GM19240 (cell line): ENCODE measurements at regions not wholly inside any gene's neighbourhood (a gene's known extent, or its start where the extent isn't known, plus 50 kb on each side); places are given as distances from the start of the nearest gene placed in this dataset.
"Not testable (repeated sequence)": the region's sequence is repeated elsewhere in the genome, so short reads cannot be mapped to it uniquely, and the experiment has no call there.

Experiments
- DNase-seq: peaks from one replicate; pipeline ENCODE4 v3.0.0; 2011; ENCODE audit warnings: low spot score; ENCODE audit not compliant: insufficient read length

DNA sequence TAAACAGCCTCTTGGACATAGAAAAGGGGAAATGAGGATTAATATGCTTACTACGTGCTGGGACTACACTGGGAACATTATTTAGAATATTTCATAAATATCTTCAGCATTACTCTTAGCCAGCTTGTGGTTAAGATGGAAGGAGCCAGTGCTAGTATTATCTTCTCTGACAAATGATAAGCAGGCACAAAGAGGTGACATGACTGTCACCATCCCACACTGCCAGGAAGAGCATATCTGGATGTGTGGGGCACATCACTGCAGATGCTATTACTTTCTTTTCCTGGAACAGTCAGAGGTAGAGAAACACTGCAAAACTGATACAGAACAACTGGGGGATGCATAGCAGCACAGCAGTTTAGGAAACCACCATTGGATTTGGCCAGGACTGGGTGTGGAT lies 281.0 kb upstream of the TNC start:
- no peak for DNase-seq

DNA sequence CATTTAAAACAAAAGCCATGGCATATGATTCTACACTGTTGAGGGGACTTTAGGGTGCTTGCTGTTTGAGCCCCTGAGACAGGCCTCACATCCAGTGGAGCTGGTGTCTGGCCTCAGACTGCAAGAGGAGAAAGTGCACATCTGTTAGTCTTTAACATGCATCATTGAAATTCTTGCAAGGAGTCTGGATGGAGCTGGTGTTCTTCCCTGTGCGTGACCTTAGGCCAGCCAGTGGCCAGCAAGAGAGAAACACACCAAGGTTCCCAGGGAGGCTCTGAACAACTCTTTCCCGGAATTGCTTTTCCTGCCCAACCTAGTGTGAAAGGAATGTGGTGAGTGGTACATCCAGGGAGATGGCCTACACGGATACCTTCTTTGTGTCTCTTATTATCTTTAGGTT lies 282.8 kb upstream of the TNC start:
- no peak for DNase-seq

DNA sequence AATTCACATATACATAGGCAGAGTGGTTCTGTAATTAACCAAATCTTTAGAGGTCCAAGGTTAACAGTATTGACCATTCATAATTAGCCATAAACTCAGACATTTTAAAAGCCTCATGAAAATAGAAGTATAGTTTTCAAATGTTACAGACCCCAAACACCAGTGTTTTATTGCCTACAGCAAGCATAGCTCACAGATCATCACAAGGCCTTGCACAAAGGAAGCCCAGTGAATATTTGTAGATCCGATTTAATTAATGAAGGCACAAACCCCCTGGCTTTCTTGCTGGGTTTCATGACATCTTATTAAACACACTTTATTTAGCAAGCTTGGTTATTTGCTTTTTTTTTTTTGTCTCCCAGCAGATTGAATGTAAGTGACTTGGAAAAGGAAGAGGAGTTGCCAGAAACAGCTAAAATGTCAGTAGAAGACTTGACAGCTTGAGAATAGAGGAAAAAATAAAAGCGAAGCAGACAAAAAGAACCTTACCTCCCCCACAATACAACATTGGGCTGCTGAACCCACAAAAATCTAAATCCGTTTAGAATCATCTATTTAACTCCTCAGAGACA lies 283.9 kb upstream of the TNC start:
- no peak for DNase-seq

DNA sequence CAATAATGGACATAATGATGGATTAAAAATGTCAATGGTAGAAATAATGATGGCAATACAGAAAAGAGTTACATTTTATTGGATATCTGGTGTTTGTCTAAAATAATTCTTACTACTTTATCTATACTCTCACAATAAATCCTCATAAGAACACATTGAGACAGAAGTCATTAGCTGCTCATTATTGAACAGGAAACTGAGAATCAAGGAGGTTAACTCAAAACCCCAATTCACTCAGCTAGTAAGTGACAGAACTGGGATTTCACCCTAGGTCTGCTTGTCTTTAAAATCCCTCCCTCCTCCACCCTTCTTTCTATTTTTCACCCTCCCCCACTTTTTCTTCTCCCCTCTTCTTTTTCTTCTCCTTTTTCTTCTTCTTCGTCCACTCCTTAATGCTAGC lies 285.8 kb upstream of the TNC start:
- no peak for DNase-seq

DNA sequence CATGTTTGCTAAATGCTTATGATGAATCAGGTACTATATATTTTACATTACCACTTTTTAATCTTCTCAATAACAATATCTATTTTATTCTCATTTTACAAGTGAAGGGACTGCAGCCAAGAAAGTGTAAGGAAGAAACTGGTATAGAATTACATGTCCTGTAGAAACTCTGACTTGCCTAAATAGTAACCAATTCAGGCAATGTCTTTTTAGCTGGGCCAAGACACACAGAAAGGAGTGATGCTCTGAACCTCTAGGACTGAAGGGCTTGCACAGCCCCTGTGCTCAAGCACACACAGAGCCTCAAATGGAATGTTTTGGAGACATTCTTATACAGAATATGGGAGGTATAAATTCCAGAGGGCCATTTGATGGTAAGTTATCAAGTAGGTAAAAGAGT lies 286.4 kb upstream of the TNC start:
- DNase-seq = no peak

DNA sequence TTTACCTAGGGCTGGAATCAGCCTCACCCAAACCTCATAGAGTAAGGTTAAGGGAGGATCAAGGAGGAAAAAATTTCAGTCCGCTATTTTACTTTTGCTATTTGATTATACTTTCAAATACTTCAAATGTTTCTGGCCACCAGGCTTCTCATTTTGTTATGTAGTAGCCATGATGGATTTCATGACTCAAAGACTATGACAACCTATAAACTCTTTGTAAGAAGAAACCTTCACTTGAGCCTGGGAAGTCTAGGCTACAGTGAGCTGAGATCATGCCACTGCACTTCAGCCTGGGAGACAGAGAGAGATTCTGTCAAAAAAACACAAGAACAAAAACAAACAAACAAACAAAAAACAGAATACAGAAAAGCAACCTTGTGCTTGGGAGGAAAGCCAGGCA lies 293.6 kb upstream of the TNC start:
- no peak for DNase-seq

DNA sequence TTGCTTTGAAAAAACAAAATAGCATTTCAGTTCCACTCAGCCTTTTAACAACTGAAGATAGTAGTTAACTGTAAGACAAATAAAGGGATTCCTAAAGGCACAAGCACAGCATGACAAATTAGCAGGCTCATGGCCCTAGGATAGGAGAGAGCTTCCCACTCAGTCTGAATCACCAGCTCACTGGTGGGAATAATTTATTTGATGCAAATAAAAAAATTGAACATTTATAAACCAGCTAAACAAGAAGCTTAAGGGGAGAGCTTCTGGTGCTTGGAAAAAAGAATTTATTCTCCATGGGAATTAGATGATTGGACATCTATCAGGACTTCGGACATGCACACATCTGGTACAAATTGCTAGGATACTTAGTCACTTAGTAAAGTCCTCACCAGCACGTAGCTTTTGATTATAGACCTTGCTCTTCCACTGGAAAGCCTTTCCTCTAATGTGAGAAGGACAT lies 294.1 kb upstream of the TNC start:
- DNase-seq = no peak

DNA sequence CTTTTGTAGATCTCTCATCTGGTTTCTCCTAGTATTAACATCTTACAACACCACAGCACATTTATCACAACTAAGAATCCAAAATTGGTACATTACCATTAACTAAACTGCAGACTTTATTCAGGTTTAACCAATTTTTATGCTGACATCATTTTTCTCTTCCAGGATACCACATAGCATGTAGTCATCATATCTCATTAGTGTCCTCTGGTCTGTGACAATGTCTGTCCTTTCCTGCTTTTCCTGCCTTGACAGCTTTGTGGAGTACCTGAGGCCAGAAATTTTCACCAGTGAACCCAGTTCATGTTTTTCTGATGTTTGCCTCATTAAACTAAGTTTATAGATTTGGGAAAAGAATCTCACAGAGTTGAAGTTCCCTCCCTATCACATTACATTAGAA lies 294.7 kb upstream of the TNC start:
- DNase-seq = no peak

DNA sequence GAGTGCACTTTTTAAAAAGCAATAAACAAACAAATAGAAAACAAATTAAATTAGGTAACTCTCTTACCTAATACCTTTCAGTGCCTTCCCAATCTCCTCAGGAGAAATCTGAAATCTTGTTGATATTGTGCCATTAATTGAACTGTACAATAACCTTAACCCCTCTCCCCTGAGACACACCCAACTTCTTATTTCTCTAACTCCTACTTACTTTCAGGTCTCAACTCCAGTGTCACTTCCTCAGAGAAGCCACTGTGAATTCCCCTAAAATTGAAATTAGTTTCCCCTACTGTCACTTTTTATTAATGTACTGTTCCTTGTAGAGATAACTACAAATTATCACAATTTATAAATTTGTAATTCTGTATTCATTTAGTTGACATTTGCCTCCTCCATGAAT lies 295.3 kb upstream of the TNC start:
- no peak for DNase-seq

DNA sequence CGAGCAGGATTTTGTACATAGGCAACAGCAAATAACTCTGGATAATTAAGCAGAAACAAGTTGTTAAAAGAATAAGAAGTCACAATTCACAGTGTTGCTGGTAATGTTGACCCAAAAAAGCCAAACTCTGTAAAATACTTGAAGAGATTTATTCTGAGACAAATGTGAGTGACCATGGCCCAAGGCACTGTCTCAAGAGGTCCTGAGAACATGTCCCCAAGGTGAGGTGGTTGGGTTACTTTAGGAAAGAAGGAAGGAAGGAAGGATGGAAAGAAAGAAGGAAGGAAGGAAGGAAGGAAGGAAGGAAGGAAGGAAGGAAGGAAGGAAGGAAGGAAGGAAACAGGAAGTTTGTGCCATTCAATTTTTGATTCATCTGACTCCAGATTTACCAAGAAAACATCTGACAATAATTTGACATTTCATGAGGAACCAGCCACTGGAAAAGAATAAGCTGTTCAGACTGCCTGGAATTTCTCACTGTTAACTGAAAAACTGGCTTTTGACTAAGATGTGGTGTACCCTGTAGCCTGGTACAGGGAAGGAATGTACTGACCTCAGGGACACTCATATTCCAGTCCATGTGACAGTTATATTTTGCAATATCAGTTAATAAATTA lies 295.9 kb upstream of the TNC start:
- no peak for DNase-seq

DNA sequence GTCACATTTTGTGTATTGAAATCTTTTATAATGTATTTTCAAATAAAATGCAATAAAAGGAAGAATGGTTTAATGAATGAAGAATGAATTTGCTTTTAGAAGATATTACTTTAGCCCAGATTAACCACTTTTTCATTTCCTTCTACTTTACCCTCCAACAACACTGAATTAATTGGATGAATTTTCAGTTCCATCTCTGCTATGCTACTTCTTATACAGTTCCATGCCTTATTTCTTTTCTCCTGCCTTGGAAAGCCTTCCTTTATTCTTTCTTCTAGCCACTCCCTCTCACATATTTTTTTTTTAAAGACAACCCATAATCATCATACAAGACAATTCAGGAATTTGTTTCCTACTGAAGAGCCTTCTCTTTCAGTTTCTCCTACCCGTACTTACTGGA lies 296.6 kb upstream of the TNC start:
- DNase-seq = no peak

DNA sequence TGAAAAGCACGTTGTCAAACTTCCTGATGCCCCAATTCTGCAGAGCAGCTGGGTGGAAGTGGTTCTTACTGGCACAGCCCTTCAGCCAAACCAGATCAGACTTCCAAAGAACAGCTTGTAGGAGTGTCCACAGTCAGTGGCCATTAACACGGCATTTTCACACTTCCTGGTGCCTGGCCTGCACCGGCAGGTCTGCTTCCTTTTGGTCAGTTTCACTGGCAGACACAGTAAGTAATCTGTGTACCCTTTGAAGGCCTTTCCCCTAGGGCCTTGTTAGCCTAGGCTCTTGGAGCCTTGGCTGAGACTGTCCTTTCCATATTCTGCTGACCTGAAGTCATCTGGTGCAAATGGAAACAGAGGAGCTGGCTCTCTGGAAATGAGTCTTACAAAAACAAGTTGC lies 297.5 kb upstream of the TNC start:
- DNase-seq = no peak

DNA sequence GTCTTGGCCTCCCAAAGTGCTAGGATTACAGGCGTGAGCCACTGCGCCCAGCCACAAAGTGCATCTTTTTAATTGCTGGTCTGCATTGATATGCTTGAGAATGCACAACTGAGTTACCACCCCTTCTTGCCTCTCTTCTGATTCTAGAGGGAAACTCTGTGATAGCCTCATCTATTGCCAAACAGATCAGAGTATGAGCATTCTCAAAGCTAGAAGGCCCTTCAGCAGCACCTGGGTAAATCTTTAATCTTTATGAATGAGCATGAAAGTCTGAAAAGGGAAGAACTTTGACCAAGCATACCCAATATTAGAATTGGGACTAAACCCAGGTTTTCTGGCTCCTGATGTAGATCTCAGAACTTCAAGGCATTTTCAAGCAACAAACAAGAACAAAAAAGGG lies 298.3 kb upstream of the TNC start:
- DNase-seq = no peak

DNA sequence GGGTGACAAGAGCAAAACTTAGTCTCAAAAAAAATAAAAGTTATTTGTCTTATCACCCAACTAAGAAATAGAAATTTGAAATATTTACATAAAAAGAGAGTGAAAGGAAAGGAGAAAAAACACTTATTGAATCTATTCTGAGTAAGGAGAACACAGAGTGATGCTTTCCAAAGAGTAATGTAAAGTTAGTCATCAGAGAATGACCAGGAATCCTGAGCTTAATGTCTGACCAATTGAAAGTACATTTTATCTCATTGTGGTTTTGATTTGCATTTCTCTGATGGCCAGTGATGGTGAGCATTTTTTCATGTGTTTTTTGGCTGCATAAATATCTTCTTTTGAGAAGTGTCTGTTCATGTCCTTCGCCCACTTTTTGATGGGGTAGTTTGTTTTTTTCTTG lies 300.2 kb upstream of the TNC start:
- DNase-seq = not testable (repeated sequence)

DNA sequence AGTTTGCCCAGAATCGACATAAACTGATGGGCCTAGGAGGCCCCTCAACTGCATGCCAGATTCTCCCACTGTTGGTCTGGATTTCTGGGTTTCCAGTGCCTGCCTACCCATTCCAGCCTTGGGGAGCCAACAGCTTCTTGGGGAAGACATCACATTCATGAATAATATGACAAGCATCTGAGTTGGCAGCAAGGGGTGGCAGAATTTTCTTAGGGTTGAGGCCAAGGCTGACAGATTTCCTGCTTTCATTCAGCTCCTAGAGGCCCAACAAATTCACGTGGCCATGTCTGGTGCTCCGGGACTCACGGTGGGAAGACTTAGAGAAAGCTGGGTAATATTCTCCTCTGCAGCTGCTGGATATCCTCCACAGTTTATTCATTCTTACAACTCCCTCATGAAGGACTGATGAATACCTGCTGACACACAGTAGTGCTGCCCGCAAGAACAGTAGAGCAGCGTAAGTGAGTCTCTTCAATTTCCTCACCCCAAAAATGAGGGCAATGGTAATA lies 305.0 kb upstream of the TNC start:
- DNase-seq = no peak

DNA sequence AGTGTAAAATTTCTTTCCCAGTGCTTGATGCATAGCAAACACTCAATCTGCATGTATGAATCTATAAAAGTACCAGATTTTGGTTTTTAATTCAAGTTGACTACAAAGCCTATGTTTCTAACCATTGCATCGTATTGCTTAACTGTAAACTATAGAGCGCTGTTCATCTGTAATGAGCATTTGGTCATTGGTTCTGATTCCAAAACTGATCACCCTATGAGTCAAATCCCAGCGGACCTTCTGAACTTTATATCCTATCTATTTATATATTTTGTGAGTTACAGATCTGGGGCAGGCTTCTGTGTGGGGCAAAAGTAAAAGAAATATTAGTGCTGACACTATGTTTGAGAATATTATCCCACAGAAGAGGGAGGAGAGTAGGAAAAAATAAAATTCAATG lies 305.7 kb upstream of the TNC start:
- no peak for DNase-seq

DNA sequence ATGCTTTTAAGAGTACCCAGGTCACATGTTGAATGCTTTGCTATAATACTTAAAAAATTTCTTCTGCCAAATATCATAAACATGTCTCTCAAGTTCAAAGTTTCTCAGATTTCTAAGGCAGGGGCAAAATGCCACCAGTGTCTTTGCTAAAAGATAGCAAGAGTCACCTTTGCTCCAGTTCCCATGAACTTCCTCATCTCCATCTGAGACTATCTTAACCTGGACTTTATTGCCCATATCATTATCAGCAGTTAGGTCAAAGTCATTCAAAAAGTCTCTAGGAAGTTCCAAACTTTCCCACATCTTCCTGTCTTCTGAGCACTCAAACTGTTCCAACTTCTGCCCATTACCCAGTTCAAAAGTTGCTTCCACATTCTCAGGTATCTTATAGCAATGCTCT lies 307.6 kb upstream of the TNC start:
- no peak for DNase-seq

DNA sequence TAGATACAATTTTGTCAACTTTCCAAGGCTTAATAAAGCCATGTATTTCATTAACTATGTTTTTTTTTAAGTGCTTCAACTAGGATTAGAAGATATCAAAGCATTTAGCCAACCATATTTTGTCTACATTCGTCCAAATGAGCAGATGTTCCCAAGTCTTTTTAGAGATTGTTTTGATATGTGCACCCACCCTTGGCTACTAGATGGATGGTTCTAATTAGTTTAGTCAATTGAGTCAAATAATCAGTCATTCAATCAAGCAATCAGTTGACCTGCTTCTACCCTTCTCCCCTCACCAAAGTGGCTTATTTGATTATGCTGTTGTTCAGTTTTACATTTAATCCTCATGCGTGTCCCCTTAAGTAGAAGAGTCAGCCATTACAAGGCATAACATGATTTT lies 319.5 kb upstream of the TNC start:
- DNase-seq = no peak

DNA sequence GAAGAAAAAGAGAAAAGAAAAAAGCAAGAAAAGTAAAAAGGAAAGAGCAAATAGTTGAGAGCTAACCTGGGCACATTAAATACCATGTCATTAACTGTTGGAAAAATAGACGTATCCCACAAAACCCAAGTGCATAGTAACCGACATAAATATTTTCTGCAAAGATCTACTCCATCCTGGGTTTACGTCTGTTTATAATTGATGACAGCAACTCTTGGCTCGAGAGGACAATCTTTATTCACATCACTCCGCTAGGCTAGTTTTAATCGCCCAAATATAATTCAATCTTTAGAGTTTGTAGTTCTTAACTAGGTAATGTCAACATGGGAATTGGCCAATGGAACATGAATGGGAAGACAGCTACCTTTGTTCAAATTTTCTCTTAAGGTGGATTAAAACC lies 321.7 kb upstream of the TNC start:
- DNase-seq = no peak

DNA sequence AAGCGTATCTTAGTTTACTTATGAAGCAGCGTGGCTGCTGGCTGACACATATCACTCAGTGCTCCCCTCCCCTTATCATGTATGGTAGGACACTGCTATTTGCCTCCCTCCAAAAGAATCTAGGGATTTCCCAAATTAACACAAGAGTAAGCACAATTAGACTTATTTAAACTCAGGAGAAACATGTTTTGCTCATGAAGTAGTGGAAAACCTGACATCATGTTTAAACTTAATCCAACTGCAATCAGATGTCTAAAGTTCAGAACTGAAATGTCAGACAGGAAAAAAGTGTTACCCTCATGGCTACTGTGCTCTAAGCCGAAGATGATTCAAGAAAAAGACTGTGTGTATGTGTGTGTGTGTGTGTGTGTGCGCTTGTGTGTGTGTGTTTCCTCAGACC lies 324.1 kb upstream of the TNC start:
- no peak for DNase-seq

DNA sequence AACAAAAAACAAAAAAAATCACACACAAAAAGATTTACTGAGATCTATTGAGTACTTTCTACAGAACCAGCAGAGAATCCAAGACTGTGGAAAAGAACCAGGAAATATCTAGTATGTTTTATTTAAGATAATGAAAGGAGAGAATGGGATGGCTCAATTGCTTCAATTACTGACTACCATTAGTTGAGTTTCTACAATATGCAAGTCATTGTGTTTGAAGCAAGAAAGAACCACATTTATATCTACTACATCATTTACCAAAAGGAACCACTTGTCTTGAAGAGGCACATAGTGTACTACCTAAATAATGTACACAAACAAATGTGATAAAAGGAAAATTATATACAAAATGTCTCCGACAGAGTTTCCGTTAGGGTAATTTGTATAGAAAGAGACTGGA lies 325.9 kb upstream of the TNC start:
- no peak for DNase-seq

DNA sequence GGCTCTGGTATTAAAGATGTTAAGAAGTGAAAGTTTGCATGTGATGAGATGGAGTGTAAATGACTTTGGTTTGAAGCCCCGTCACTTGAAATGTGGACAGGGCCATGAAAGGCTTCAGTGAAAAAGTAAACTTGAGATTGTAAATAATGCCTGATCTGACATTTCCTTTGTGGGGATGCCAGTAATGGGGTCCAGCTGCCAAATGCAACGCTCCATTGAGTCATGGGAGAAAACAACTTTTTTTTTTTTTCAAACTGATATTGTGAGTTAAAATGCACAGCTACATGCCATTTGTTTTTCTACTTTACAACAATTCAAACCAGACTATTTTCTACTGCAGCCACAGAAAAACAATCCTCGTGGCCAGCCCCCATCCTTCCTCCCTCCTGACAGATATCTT lies 327.0 kb upstream of the TNC start:
- DNase-seq = no peak

DNA sequence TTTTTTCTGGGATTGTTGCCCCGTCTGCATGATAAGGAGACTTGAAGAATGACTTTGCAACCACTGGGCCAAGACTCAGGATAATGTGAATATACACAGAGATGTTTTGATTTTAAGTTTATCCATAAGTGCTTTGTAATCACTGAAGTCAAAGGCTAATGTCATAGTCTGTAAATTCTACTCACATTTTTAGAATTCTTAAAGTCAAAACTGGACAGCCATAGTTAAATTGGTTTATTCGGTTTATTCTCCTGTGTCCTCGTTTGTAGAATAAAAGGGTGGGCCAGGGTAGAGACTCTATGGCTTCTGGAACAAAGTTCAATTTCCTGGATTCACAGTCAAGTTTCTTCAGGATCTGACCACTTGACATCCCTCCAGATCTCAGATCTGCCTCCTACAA lies 327.7 kb upstream of the TNC start:
- DNase-seq = no peak

DNA sequence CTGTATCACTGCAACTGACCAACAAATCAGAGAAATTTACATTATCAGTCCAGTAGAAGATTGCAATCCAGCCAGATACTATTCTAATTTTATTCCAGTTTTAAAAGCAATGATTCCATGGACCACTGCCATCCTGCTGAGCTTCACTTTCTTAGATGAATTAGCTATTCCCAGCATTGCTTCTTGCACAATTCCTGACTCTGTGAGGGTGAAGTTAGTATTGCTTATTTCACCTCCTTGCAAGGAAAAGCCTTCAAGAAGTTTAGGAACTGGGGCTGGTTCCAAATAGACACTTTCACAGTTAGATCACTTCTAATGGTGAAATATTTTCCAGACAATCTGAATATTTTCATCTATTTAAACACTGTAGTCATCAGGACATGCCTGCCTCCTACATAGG lies 338.6 kb upstream of the TNC start:
- DNase-seq = no peak
